ENCODE measurements at regions not wholly inside any gene's neighbourhood (a gene's known extent, or its start where the extent isn't known, plus 50 kb on each side); places are given as distances from the start of the nearest gene placed in this dataset.

GRCh38 chr16:62543516-62543915, 507.3 kb upstream of the CDH8 start:
- no peak overlapping the region for H3K4me3 ChIP-seq (ENCODE audit: low read length)
- H3K36me3 ChIP-seq (ENCODE audit: insufficient read depth, low read length), result no peaks in the 10 kb centered on the region
- no peak overlapping the region for H2AFZ ChIP-seq (ENCODE audit: low read depth, low read length)
- no peak for TF ChIP-seq CTCF (IDR thresholded peaks at IDR 0.05; ENCODE audit: poor library complexity, severe bottlenecking)
- TF ChIP-seq EP300 (conservative IDR thresholded peaks at IDR 0.05; ENCODE audit: poor library complexity, severe bottlenecking), result no peak
- TF ChIP-seq TAF1 (IDR thresholded peaks at IDR 0.05; ENCODE audit: low read depth), result no peak
- TF ChIP-seq MXI1 (conservative IDR thresholded peaks at IDR 0.05; ENCODE audit: poor library complexity, severe bottlenecking), result no peak
- no peak for TF ChIP-seq POLR2AphosphoS5 (IDR thresholded peaks at IDR 0.05)
- TF ChIP-seq RAD21 (conservative IDR thresholded peaks at IDR 0.05), result no peak
- TF ChIP-seq EZH2 (IDR thresholded peaks at IDR 0.05; ENCODE audit: borderline replicate concordance, insufficient read depth, low read length, poor library complexity, severe bottlenecking), result no peak
- TF ChIP-seq SMC3 (conservative IDR thresholded peaks at IDR 0.05; ENCODE audit: poor library complexity), result no peak
- TF ChIP-seq REST (IDR thresholded peaks at IDR 0.05; ENCODE audit: borderline replicate concordance), result no peak
- H3F3A ChIP-seq (ENCODE audit: insufficient read depth, low read length, poor library complexity, severe bottlenecking), result no peaks in the 10 kb centered on the region
- no peaks in the 10 kb centered on the region for H4K20me1 ChIP-seq (ENCODE audit: insufficient read depth)
- H3K9ac ChIP-seq (ENCODE audit: low read length), result no peak overlapping the region
- no peaks in the 10 kb centered on the region for H3K9me2 ChIP-seq (ENCODE audit: insufficient read depth, low read length)
- peaks cover 3% of the 10 kb centered on the region for H3K27me3 ChIP-seq (ENCODE audit: insufficient read depth, low read depth, low read length)
- no peak overlapping the region for H3K27ac ChIP-seq (ENCODE audit: low read length)
- H3K4me2 ChIP-seq (ENCODE audit: low read length), result no peak overlapping the region
- no peaks in the 10 kb centered on the region for H3K79me2 ChIP-seq (replicated peaks; ENCODE audit: insufficient read depth, low read length)
- no peaks in the 10 kb centered on the region for H3K9me3 ChIP-seq (ENCODE audit: low read length)

- TF ChIP-seq POLR2AphosphoS5 (IDR thresholded peaks at IDR 0.05) (no peak), MXI1 (conservative IDR thresholded peaks at IDR 0.05; ENCODE audit: poor library complexity, severe bottlenecking) (no peak), EZH2 (IDR thresholded peaks at IDR 0.05; ENCODE audit: borderline replicate concordance, insufficient read depth, low read length, poor library complexity, severe bottlenecking) (no peak), TAF1 (IDR thresholded peaks at IDR 0.05; ENCODE audit: low read depth) (no peak), CTCF (IDR thresholded peaks at IDR 0.05; ENCODE audit: poor library complexity, severe bottlenecking) (no peak), SMC3 (conservative IDR thresholded peaks at IDR 0.05; ENCODE audit: poor library complexity) (no peak), REST (IDR thresholded peaks at IDR 0.05; ENCODE audit: borderline replicate concordance) (no peak), EP300 (conservative IDR thresholded peaks at IDR 0.05; ENCODE audit: poor library complexity, severe bottlenecking) (no peak)
- no peak overlapping the region for H2AFZ ChIP-seq (ENCODE audit: low read depth, low read length)
- H3K4me2 ChIP-seq (ENCODE audit: low read length), result no peak overlapping the region
- H3K27ac ChIP-seq (ENCODE audit: low read length), result no peak overlapping the region
- no peaks in the 10 kb centered on the region for H3F3A ChIP-seq (ENCODE audit: insufficient read depth, low read length, poor library complexity, severe bottlenecking)
- no peak overlapping the region for H3K4me3 ChIP-seq (ENCODE audit: low read length)
- H3K79me2 ChIP-seq (replicated peaks; ENCODE audit: insufficient read depth, low read length), result no peaks in the 10 kb centered on the region
- H3K36me3 ChIP-seq (ENCODE audit: insufficient read depth, low read length), result no peaks in the 10 kb centered on the region
- no peaks in the 10 kb centered on the region for H3K27me3 ChIP-seq (ENCODE audit: insufficient read depth, low read depth, low read length)
- no peaks in the 10 kb centered on the region for H3K9me3 ChIP-seq (ENCODE audit: low read length)
- no peaks in the 10 kb centered on the region for H3K9me2 ChIP-seq (ENCODE audit: insufficient read depth, low read length)
- H4K20me1 ChIP-seq (ENCODE audit: insufficient read depth), result no peaks in the 10 kb centered on the region
- H3K9ac ChIP-seq (ENCODE audit: low read length), result no peak overlapping the region
These were observed 503.4 kb upstream of the CDH8 start for GRCh38 chr16:62539657-62540056.
